Stomach (tissue), 8 donors: ENCODE measurements at regions not wholly inside any gene's neighbourhood (a gene's known extent, or its start where the extent isn't known, plus 50 kb on each side); places are given as distances from the start of the nearest gene placed in this dataset.
A peak's percentile ranks its signal among the peaks of the same experiment; 100 is the strongest.
"Not testable (repeated sequence)": the region's sequence is repeated elsewhere in the genome, so short reads cannot be mapped to it uniquely, and the experiment has no call there.

Source experiments
- DNase-seq, 2 donors: peaks; one replicate each; pipeline versions ENCODE4 v3.0.0 to v3.0.0-alpha.2; 2013 to 2019
- H3K27ac ChIP-seq, 5 donors: fragments of 200-600 bp in 4 of 5; sonication (generic) in 4 of 5; one replicate each; pipeline ENCODE4 v1.5.1; 2013 to 2019; ENCODE audit warnings: mild to moderate bottlenecking in 1 of 5, moderate library complexity in 1 of 5
- H3K27me3 ChIP-seq, 3 donors: fragments of 200-600 bp; sonication (generic); one replicate each; pipeline ENCODE4 v1.5.1; 2017 to 2019; ENCODE audit warnings: mixed run types in 1 of 3
- H3K36me3 ChIP-seq, 4 donors: fragments of 200-600 bp; sonication (generic); 1 replicate in 3 of 4; 2 replicates in 1 of 4; pipeline ENCODE4 v1.5.1; 2016 to 2019
- H3K4me1 ChIP-seq, 4 donors: fragments of 200-600 bp; sonication (generic); one replicate each; pipeline ENCODE4 v1.5.1; 2016 to 2019
- H3K4me3 ChIP-seq, 4 donors: fragments of 200-600 bp; sonication (generic) in 3 of 4; one replicate each; pipeline ENCODE4 v1.5.1; 2016 to 2019; ENCODE audit warnings: mild to moderate bottlenecking in 1 of 4
- H3K9me3 ChIP-seq, 4 donors: fragments of 200-600 bp; sonication (generic); one replicate each; pipeline ENCODE4 v1.5.1; 2016 to 2019
- EP300 ChIP-seq: sonication (generic); formaldehyde crosslinking; IDR thresholded peaks from one replicate; pipeline ENCODE4 v1.6.1; 2017; ENCODE audit warnings: antibody characterized with exemption
- POLR2A ChIP-seq, 4 donors: fragments of 450-650 bp; IDR thresholded peaks; one replicate each; pipeline ENCODE4 v1.6.1; 2016; ENCODE audit warnings: antibody characterized with exemption in 4 of 4, control low read depth in 2 of 4, mild to moderate bottlenecking in 1 of 4, moderate library complexity in 1 of 4
- POLR2AphosphoS5 ChIP-seq, 3 donors: sonication (generic); formaldehyde crosslinking; IDR thresholded peaks; one replicate each; pipeline ENCODE4 v1.6.1; 2016; ENCODE audit warnings: antibody characterized with exemption in 3 of 3
- WGBS, 5 donors: extraction: QIAGEN DNeasy Blood & Tissue Kit in 3 of 5; methylation state at CpG; one replicate each; pipeline versions ENCODE4 v1.1.5 to v1.1.7; 2013 to 2018; 5-methylcytosine and 5-hydroxymethylcytosine counted together
- intact Hi-C: fragments of 100-400 bp; cut with DNase I; formaldehyde crosslinking; loops from one replicate; pipeline ENCODE4 v1.15.1; 2023; ENCODE audit warnings: low total_unique reads
- TF ChIP-seq, protein P1 (sequence below), 7 experiments: fragments of 450-650 bp in 4 of 7; fragments of 200-600 bp in 3 of 7; sonication (generic) in 3 of 7; IDR thresholded peaks; one replicate each; pipeline ENCODE4 v1.5.1; 2016 to 2019; ENCODE audit warnings: antibody characterized with exemption in 7 of 7, control low read depth in 2 of 7, mild to moderate bottlenecking in 1 of 7
- donor health status: healthy with polysubstance abuse.
- donor health status: Bipolar disorder and iron deficiency.
- donor health status: healthy.

DNA sequence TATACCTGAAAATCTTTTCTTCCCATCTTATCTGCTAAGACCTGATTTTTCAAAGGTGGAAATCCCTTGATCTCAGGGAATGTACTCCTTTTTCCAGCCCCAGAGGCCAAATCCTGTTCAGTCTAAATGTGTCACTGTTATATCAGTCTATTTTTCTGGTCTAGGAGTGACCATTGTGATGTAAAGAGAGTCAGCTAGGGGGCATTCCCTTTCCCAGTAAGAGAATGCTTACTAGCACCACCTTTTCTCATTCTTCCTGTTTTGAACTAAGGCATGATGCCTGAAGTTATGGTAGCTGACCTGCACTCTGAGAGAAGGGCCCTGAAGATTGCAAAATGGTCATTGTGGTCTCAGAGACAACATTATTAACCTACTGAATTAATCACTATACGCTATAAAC, 124.1 kb upstream of the XIRP2 start:
- Histone ChIP-seq H3K27me3 (no peaks in the 10 kb centered on the region), H3K36me3 (no peaks in the 10 kb centered on the region), H3K27ac (no peak overlapping the region), H3K9me3 (no peaks in the 10 kb centered on the region), H3K4me1 (no peaks in the 10 kb centered on the region), H3K4me3 (no peak overlapping the region)
- intact Hi-C loops, result no loop called here
- WGBS, 5 donors, result 81 to 97% (median 93%) methylated on average over 1 of the region's 1 CpG
- no peak for DNase-seq
- TF ChIP-seq, protein P1, sequence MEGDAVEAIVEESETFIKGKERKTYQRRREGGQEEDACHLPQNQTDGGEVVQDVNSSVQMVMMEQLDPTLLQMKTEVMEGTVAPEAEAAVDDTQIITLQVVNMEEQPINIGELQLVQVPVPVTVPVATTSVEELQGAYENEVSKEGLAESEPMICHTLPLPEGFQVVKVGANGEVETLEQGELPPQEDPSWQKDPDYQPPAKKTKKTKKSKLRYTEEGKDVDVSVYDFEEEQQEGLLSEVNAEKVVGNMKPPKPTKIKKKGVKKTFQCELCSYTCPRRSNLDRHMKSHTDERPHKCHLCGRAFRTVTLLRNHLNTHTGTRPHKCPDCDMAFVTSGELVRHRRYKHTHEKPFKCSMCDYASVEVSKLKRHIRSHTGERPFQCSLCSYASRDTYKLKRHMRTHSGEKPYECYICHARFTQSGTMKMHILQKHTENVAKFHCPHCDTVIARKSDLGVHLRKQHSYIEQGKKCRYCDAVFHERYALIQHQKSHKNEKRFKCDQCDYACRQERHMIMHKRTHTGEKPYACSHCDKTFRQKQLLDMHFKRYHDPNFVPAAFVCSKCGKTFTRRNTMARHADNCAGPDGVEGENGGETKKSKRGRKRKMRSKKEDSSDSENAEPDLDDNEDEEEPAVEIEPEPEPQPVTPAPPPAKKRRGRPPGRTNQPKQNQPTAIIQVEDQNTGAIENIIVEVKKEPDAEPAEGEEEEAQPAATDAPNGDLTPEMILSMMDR (IDR thresholded peaks at IDR 0.05), result no peak
- TF ChIP-seq POLR2A (IDR thresholded peaks at IDR 0.05) (no peak), EP300 (no peak), POLR2AphosphoS5 (IDR thresholded peaks at IDR 0.05) (no peak)

DNA sequence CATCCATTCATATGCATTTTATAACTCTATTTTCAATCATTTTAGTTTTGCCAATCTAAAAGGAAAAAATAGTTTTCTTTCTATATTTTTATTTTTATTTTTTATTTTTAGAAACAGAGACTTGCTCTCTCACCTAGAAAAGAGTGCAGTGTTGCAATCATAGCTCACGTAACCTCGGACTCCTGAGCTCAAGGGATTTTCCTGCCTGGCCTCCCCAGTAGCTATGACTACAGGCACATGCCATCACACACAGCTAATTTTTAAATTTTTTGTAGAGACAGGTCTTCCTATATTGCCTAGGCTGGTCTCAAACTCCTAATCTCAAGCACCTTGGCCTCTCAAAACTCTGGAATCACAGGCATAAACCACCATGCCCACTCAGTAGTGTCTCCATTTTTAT, 125.5 kb upstream of the XIRP2 start:
- Histone ChIP-seq H3K27ac (no peak overlapping the region), H3K4me3 (no peak overlapping the region), H3K4me1 (no peaks in the 10 kb centered on the region), H3K36me3 (no peaks in the 10 kb centered on the region), H3K9me3 (no peaks in the 10 kb centered on the region), H3K27me3 (no peaks in the 10 kb centered on the region)
- intact Hi-C loops, result no loop called here
- TF ChIP-seq EP300 (no peak), POLR2AphosphoS5 (IDR thresholded peaks at IDR 0.05) (no peak), POLR2A (IDR thresholded peaks at IDR 0.05) (no peak)
- TF ChIP-seq, protein P1 (IDR thresholded peaks at IDR 0.05), result no peak
- no peak for DNase-seq
- 85 to 98% (median 95%) methylated on average over 2 of the region's 2 CpGs for WGBS, 5 donors

DNA sequence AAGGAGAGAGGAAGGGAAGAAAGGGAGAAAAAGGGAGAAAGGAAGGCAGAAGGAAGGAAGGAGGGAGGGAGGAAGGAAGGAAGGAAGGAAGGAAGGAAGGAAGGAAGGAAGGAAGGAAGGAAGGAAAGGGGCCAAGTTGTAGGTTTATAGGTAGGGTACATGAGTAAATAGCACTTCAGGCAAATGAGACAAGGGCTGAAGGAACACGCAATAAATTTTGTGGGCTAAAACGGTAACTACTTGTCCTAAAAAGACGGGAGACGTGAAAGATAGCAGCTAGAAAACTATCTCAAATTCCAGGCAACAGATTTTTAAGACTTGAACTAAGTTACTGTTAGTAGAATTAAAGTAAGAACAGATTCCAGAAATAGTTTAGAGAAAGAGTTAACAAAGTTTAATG, 129.3 kb upstream of the XIRP2 start:
- WGBS, 5 donors, result 84 to 95% (median 91%) methylated on average over 4 of the region's 4 CpGs
- intact Hi-C loops, result no loop called here
- H3K9me3 ChIP-seq, result no peaks in the 10 kb centered on the region
- no peak overlapping the region for H3K4me3 ChIP-seq
- H3K27ac ChIP-seq, result no peak overlapping the region
- H3K36me3 ChIP-seq, result no peaks in the 10 kb centered on the region
- no peak for DNase-seq
- no peak for TF ChIP-seq POLR2AphosphoS5 (IDR thresholded peaks at IDR 0.05)
- TF ChIP-seq EP300, result no peak
- no peak for TF ChIP-seq POLR2A (IDR thresholded peaks at IDR 0.05)
- TF ChIP-seq, protein P1 (IDR thresholded peaks at IDR 0.05), result no peak
- H3K4me1 ChIP-seq, result no peaks in the 10 kb centered on the region
- H3K27me3 ChIP-seq, result no peaks in the 10 kb centered on the region

DNA sequence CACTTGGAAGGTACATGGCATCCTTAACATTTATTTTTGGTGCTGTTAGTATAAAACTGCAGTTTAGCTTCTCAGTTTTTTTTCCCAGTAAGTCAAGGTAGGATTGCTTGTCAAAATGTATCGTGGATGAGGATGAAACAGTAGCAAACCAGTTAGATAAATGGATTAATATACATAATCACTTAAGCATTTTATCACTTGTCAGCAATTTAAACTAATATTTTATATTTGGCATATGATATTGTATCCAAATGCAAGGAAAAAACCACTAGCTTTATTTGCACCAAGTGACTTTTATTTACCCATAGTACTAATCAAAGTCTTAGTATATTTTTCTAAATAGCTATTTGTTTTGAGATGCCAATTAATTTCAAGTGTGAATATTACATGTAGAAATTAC, 137.7 kb upstream of the XIRP2 start:
- no peaks in the 10 kb centered on the region for H3K36me3 ChIP-seq
- no peak overlapping the region for H3K27ac ChIP-seq
- 0 to 44% (median 0%) methylated on average over 1 of the region's 1 CpG for WGBS, 5 donors
- intact Hi-C loops, result no loop called here
- TF ChIP-seq, protein P1 (IDR thresholded peaks at IDR 0.05), result no peak
- no peak for TF ChIP-seq POLR2A (IDR thresholded peaks at IDR 0.05)
- TF ChIP-seq EP300, result no peak
- no peak for TF ChIP-seq POLR2AphosphoS5 (IDR thresholded peaks at IDR 0.05)
- H3K9me3 ChIP-seq, result peaks cover 0 to 14% (median 5%) of the 10 kb centered on the region in 4 donors
- no peaks in the 10 kb centered on the region for H3K27me3 ChIP-seq
- no peak for DNase-seq
- H3K4me3 ChIP-seq, result no peak overlapping the region
- H3K4me1 ChIP-seq, result no peaks in the 10 kb centered on the region

DNA sequence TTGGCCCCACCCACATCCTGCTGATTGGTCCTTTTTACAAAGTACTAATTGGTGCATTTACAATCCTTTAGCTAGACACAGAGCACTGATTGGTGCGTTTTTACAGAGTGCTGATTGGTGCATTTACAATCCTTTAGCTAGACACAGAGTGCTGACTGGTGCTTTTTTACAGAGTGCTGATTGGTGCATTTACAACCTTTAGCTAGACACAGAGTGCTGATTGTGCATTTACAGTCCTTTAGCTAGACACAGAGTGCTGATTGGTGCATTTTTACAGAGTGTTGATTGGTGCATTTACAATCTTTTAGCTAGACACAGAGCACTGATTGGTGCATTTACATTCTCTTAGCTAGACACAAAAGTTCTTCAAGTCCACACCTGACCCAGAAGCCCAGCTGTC, 144.2 kb upstream of the XIRP2 start:
- intact Hi-C loops, H3K27me3 ChIP-seq, H3K36me3 ChIP-seq, H3K4me3 ChIP-seq, H3K27ac ChIP-seq, H3K4me1 ChIP-seq, DNase-seq: not testable (repeated sequence)
- H3K9me3 ChIP-seq, result peaks cover 27 to 79% (median 58%) of the 10 kb centered on the region in 4 donors
- WGBS, 5 donors, result 79 to 94% (median 88%) methylated on average over 1 of the region's 1 CpG

DNA sequence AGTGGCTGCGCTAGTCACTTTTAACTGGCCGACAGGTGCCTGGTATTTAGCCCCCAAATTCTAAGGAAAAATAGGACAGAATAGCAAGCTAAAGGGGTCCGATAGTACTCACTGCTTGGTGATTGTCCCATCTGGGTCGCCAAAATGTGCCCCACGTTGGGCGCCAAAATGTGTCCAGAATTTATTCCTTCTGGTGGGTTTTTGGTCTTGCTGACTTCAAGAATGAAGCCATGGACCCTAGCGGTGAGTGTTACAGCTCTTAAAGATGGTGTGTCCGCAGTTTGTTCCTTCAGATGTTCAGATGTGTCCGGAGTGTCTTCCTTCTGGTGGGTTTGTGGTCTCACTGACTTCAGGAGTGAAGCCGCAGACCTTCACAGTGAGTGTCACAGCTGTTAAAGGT, 144.8 kb upstream of the XIRP2 start:
- H3K4me1 ChIP-seq, H3K27me3 ChIP-seq, H3K36me3 ChIP-seq, H3K4me3 ChIP-seq, H3K27ac ChIP-seq, intact Hi-C loops: not testable (repeated sequence)
- peaks cover 27 to 84% (median 61%) of the 10 kb centered on the region in 4 donors for H3K9me3 ChIP-seq
- DNase-seq, result peak in 1 of 2 donors; percentile 3
- 88 to 93% (median 90%) methylated on average over 10 of the region's 10 CpGs for WGBS, 5 donors
